GM12878 (cell line): ENCODE measurements at regions not wholly inside any gene's neighbourhood (a gene's known extent, or its start where the extent isn't known, plus 50 kb on each side); places are given as distances from the start of the nearest gene placed in this dataset.

Source experiments
- CTCF ChIP-seq, 3 experiments: IDR thresholded peaks in 2 of 3; conservative IDR thresholded peaks in 1 of 3; 2 replicates each; pipeline ENCODE4 v1.5.1; 2011; ENCODE audit warnings: low read depth in 3 of 3, low read length in 3 of 3, mild to moderate bottlenecking in 3 of 3, control low read depth in 2 of 3, moderate library complexity in 2 of 3, inconsistent platforms in 1 of 3, mixed read lengths in 1 of 3; ENCODE audit not compliant: control insufficient read depth in 2 of 3, insufficient read depth in 1 of 3; ENCODE audit errors: extremely low read depth in 1 of 3
- FOXM1 ChIP-seq: IDR thresholded peaks from 2 replicates; pipeline ENCODE4 v1.6.1; 2012; ENCODE audit warnings: low read depth, mild to moderate bottlenecking, inconsistent platforms, low read length, moderate library complexity
- POLR2AphosphoS2 ChIP-seq: IDR thresholded peaks from 2 replicates; pipeline ENCODE4 v1.6.1; 2011; ENCODE audit warnings: low read depth, mild to moderate bottlenecking, low read length, improper control_type of control experiment, moderate library complexity
- RAD21 ChIP-seq: IDR thresholded peaks from 2 replicates; pipeline ENCODE4 v1.6.1; 2011; ENCODE audit warnings: mild to moderate bottlenecking, low read depth, low read length, moderate library complexity; ENCODE audit not compliant: insufficient read depth
- TCF7 ChIP-seq: IDR thresholded peaks from 2 replicates; pipeline ENCODE4 v1.6.1; 2014; ENCODE audit warnings: antibody characterized with exemption, borderline replicate concordance
- ZNF274 ChIP-seq: IDR thresholded peaks from one replicate; pipeline ENCODE4 v1.8.0; 2011; ENCODE audit not compliant: insufficient read length, insufficient read depth

- TF ChIP-seq CTCF (IDR thresholded peaks at IDR 0.05 in 2 of 3, conservative IDR thresholded peaks at IDR 0.05 in 1 of 3; ENCODE audit: control insufficient read depth in 2 of 3, extremely low read depth in 1 of 3, insufficient read depth in 1 of 3, low read depth in 3 of 3, low read length in 3 of 3) (no peak), RAD21 (no peak), TCF7 (no peak), ZNF274 (no peak), POLR2AphosphoS2 (no peak), FOXM1 (no peak)
Observed at GRCh38 chr5:97606531-97606930, 423.5 kb upstream of the RIOK2 start.
